ENCODE measurements at regions not wholly inside any gene's neighbourhood (a gene's known extent, or its start where the extent isn't known, plus 50 kb on each side); places are given as distances from the start of the nearest gene placed in this dataset.

GRCh38 chr4:67109276-67109675 is 436.0 kb downstream of the CENPC start:
- Mint-ChIP-seq H3K9me3 (no peaks in the 10 kb centered on the region), H3K27ac (no peak overlapping the region), H3K4me1 (ENCODE audit: low read depth) (no peaks in the 10 kb centered on the region), H3K36me3 (ENCODE audit: low read depth) (no peaks in the 10 kb centered on the region), H3K4me3 (no peak overlapping the region), H3K27me3 (no peaks in the 10 kb centered on the region)
- TF ChIP-seq CTCF (IDR thresholded peaks at IDR 0.05) = no peak
- no peak for DNase-seq
- ChIA-PET POLR2A (no interaction called here), CTCF (no interaction called here)
- intact Hi-C loops (cut with micrococcal nuclease) = no loop called here
- ATAC-seq = no peak

GRCh38 chr4:67106861-67107460 is 438.3 kb downstream of the CENPC start:
- H3K27me3 Mint-ChIP-seq = peaks cover 1% of the 10 kb centered on the region
- DNase-seq = no peak
- ChIA-PET CTCF (no interaction called here), POLR2A (no interaction called here)
- TF ChIP-seq CTCF (IDR thresholded peaks at IDR 0.05) = no peak
- H3K9me3 Mint-ChIP-seq = no peaks in the 10 kb centered on the region
- intact Hi-C loops (cut with micrococcal nuclease) = no loop called here
- H3K4me1 Mint-ChIP-seq (ENCODE audit: low read depth) = no peaks in the 10 kb centered on the region
- ATAC-seq = no peak
- H3K27ac Mint-ChIP-seq = no peak overlapping the region
- no peaks in the 10 kb centered on the region for H3K36me3 Mint-ChIP-seq (ENCODE audit: low read depth)
- no peak overlapping the region for H3K4me3 Mint-ChIP-seq

GRCh38 chr4:67104145-67104544 is 441.2 kb downstream of the CENPC start:
- no peak for ATAC-seq
- CTCF ChIA-PET = no interaction called here

GRCh38 chr4:67103001-67103747 is 442.1 kb downstream of the CENPC start:
- H3K4me1 Mint-ChIP-seq (ENCODE audit: low read depth) = no peaks in the 10 kb centered on the region
- CTCF ChIA-PET = no interaction called here
- no peak for DNase-seq
- H3K36me3 Mint-ChIP-seq (ENCODE audit: low read depth) = no peaks in the 10 kb centered on the region
- intact Hi-C loops (cut with micrococcal nuclease) = no loop called here
- H3K9me3 Mint-ChIP-seq = no peaks in the 10 kb centered on the region
- no peak for TF ChIP-seq CTCF (IDR thresholded peaks at IDR 0.05)
- POLR2A ChIA-PET = no interaction called here
- H3K27ac Mint-ChIP-seq = no peak overlapping the region
- peaks cover 1% of the 10 kb centered on the region for H3K27me3 Mint-ChIP-seq
- H3K4me3 Mint-ChIP-seq = no peak overlapping the region
- ATAC-seq = no peak

More at GRCh38 chr4:67104145-67104544, 441.2 kb downstream of the CENPC start:
- POLR2A ChIA-PET = no interaction called here
- Mint-ChIP-seq H3K4me3 (no peak overlapping the region), H3K27ac (no peak overlapping the region), H3K27me3 (peaks cover 1% of the 10 kb centered on the region), H3K36me3 (ENCODE audit: low read depth) (no peaks in the 10 kb centered on the region), H3K9me3 (no peaks in the 10 kb centered on the region), H3K4me1 (ENCODE audit: low read depth) (no peaks in the 10 kb centered on the region)
- intact Hi-C loops (cut with micrococcal nuclease) = no loop called here
- no peak for DNase-seq
- no peak for TF ChIP-seq CTCF (IDR thresholded peaks at IDR 0.05)

GRCh38 chr4:67101612-67102011 is 443.7 kb downstream of the CENPC start:
- peaks cover 1% of the 10 kb centered on the region for H3K27me3 Mint-ChIP-seq
- no peaks in the 10 kb centered on the region for H3K9me3 Mint-ChIP-seq
- ChIA-PET POLR2A (no interaction called here), CTCF (interaction anchor here (0.9 to 1.2 kb wide), 2 partner anchors 14 to 20 kb away, joined by 3 to 4 read pairs; no protein-coding TSS in a partner anchor)
- no peaks in the 10 kb centered on the region for H3K36me3 Mint-ChIP-seq (ENCODE audit: low read depth)
- no peaks in the 10 kb centered on the region for H3K4me1 Mint-ChIP-seq (ENCODE audit: low read depth)
- H3K27ac Mint-ChIP-seq = no peak overlapping the region
- DNase-seq = no peak
- ATAC-seq = no peak
- intact Hi-C loops (cut with micrococcal nuclease) = no loop called here
- TF ChIP-seq CTCF (IDR thresholded peaks at IDR 0.05) = no peak
- no peak overlapping the region for H3K4me3 Mint-ChIP-seq

Data from activated CD8-positive, alpha-beta T cell treated with anti-CD3 and anti-CD28 coated beads for 36 hours (primary cell).